ENCODE measurements at regions not wholly inside any gene's neighbourhood (a gene's known extent, or its start where the extent isn't known, plus 50 kb on each side); places are given as distances from the start of the nearest gene placed in this dataset.

DNA sequence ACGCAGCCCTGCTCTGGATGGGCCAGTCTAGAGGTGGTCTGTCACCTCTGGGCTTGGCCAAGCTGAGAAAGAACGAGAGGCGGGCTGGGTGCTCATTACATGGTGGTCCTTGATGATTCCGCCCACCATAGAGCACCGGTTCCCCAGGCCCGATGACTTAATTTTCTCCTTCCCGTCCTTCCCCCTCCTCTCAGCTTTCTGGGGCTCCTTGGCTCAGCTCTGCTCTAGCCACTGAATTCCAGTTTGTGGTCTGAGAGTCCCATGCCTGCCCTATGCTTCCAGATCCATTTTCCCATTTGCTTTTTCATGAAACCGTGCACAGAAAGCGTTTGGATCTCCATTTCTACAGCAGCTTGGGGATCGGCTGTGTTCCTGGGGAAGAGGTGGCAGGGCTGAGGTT is 318.5 kb upstream of the C1orf174 start:
- Histone ChIP-seq H3K27me3 (peaks cover 0 to 10% (median 0%) of the 10 kb centered on the region in 9 donors), H3K9me3 (peaks cover 0 to 4% (median 0%) of the 10 kb centered on the region in 12 donors), H3K27ac (no peak overlapping the region), H3K36me3 (no peaks in the 10 kb centered on the region), H3K4me3 (no peak overlapping the region), H3K4me1 (no peaks in the 10 kb centered on the region)
- intact Hi-C loops (cut with DNase I) = no loop called here
- no peak for TF ChIP-seq POLR2A (IDR thresholded peaks at IDR 0.05)
- TF ChIP-seq, protein P1, sequence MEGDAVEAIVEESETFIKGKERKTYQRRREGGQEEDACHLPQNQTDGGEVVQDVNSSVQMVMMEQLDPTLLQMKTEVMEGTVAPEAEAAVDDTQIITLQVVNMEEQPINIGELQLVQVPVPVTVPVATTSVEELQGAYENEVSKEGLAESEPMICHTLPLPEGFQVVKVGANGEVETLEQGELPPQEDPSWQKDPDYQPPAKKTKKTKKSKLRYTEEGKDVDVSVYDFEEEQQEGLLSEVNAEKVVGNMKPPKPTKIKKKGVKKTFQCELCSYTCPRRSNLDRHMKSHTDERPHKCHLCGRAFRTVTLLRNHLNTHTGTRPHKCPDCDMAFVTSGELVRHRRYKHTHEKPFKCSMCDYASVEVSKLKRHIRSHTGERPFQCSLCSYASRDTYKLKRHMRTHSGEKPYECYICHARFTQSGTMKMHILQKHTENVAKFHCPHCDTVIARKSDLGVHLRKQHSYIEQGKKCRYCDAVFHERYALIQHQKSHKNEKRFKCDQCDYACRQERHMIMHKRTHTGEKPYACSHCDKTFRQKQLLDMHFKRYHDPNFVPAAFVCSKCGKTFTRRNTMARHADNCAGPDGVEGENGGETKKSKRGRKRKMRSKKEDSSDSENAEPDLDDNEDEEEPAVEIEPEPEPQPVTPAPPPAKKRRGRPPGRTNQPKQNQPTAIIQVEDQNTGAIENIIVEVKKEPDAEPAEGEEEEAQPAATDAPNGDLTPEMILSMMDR (IDR thresholded peaks at IDR 0.05) = no peak
- DNase-seq (no peak), ATAC-seq (no peak)
- WGBS, 4 donors = 70 to 91% (median 85%) methylated on average over 10 of the region's 10 CpGs

DNA sequence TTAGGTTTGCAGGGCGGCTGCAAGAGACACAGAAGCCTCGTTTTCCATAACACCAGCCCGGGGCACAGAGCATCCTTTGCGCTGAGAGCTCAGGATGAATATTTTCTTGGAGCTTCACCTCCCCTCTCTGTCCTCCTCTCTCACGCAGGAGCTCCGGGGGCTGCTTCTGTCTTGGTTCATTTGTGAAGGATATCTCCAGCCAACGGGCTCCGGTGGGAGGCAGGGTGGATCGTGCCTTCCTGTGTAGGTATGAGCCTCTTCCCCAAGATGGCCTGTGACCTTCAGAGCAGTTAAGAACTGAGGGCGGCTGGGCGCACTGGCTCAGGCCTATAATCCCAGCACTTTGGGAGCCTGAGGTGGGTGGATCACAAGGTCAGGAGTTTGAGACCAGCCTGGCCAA is 319.0 kb upstream of the C1orf174 start:
- Histone ChIP-seq H3K36me3 (no peaks in the 10 kb centered on the region), H3K9me3 (peaks cover 0 to 4% (median 0%) of the 10 kb centered on the region in 12 donors), H3K4me1 (no peaks in the 10 kb centered on the region), H3K27me3 (peaks cover 0 to 10% (median 0%) of the 10 kb centered on the region in 9 donors), H3K4me3 (no peak overlapping the region), H3K27ac (no peak overlapping the region)
- no peak for TF ChIP-seq POLR2A (IDR thresholded peaks at IDR 0.05)
- TF ChIP-seq, protein P1 (IDR thresholded peaks at IDR 0.05) = no peak
- 83 to 92% (median 84%) methylated on average over 10 to 11 of the region's 11 CpGs for WGBS, 4 donors
- no peak for DNase-seq
- intact Hi-C loops (cut with DNase I) = no loop called here
- no peak for ATAC-seq

DNA sequence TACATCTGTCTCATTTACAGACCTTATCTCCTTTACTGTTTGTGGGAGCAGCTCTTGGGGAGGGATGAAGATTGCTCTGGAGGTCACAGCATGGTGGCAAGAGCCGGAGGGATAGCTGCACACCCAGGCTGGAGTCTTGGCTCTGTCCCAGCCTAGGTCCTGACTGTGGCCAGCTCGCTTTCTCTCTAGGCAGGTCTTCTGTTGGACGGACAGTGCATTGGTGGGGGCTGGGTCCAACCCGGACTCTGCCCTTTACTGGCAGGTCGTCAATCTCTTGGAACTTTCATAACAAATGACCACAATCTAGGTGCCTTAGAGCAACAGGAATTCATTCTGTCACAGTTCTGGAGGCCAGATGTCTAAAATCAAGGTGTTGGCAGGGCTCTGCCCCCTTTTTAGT is 319.8 kb upstream of the C1orf174 start:
- TF ChIP-seq POLR2A (IDR thresholded peaks at IDR 0.05) = no peak
- TF ChIP-seq, protein P1 (IDR thresholded peaks at IDR 0.05) = no peak
- peaks cover 0 to 10% (median 0%) of the 10 kb centered on the region in 9 donors for H3K27me3 ChIP-seq
- H3K9me3 ChIP-seq = peaks cover 0 to 4% (median 0%) of the 10 kb centered on the region in 12 donors
- WGBS, 4 donors = 71 to 87% (median 74%) methylated on average over 5 of the region's 5 CpGs
- no peak overlapping the region for H3K27ac ChIP-seq
- ATAC-seq = no peak
- no peak overlapping the region for H3K4me3 ChIP-seq
- DNase-seq = no peak
- H3K36me3 ChIP-seq = no peaks in the 10 kb centered on the region
- intact Hi-C loops (cut with DNase I) = no loop called here
- H3K4me1 ChIP-seq = no peaks in the 10 kb centered on the region

DNA sequence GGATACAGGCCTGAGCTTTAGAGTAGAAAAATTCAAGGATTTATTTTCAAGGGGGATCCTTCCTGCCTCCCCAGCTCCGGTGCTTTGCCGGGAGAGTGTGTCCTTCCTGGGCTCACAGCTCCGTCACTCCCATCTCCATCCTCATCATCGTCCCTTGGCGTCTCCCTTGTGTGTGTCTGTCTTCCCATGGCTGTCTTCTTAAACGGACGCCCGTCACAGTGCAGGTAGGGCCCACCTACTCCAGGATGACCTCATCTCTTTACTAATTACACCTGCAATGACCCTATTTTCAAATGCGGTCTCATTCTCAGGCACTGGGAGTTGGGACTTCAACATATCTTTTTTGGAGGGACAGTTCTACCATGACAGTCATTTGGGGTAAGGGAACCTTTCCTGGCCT is 320.3 kb upstream of the C1orf174 start:
- TF ChIP-seq, protein P1 (IDR thresholded peaks at IDR 0.05) = no peak
- TF ChIP-seq POLR2A (IDR thresholded peaks at IDR 0.05) = no peak
- ATAC-seq (no peak), DNase-seq (no peak)
- intact Hi-C loops (cut with DNase I) = no loop called here
- Histone ChIP-seq H3K9me3 (peaks cover 0 to 4% (median 0%) of the 10 kb centered on the region in 12 donors), H3K27me3 (peaks cover 0 to 10% (median 0%) of the 10 kb centered on the region in 9 donors), H3K36me3 (no peaks in the 10 kb centered on the region), H3K4me3 (no peak overlapping the region), H3K4me1 (no peaks in the 10 kb centered on the region), H3K27ac (no peak overlapping the region)
- 70 to 80% (median 71%) methylated on average over 9 of the region's 9 CpGs for WGBS, 4 donors
